Prostate gland (tissue), 2 donors: ENCODE measurements at regions not wholly inside any gene's neighbourhood (a gene's known extent, or its start where the extent isn't known, plus 50 kb on each side); places are given as distances from the start of the nearest gene placed in this dataset.
"Not testable (repeated sequence)": the region's sequence is repeated elsewhere in the genome, so short reads cannot be mapped to it uniquely, and the experiment has no call there.

Source experiments
- DNase-seq: peaks from one replicate; pipeline ENCODE4 v3.0.0-alpha.2; 2019; ENCODE audit warnings: low spot score
- H3K27ac ChIP-seq, 2 donors: fragments of 200-600 bp; sonication (generic); 2 replicates each; pipeline ENCODE4 v1.5.1; 2017 to 2019
- H3K27me3 ChIP-seq: fragments of 200-600 bp; sonication (generic); replicated peaks from 2 replicates; pipeline ENCODE4 v1.5.1; 2019; ENCODE audit not compliant: insufficient read depth
- H3K36me3 ChIP-seq, 2 donors: fragments of 200-600 bp; sonication (generic); 1 replicate in 1 of 2; 2 replicates in 1 of 2; pipeline versions ENCODE4 v1.5.1 to v1.8.1; 2017 to 2019
- H3K4me1 ChIP-seq: fragments of 200-600 bp; sonication (generic); replicated peaks from 2 replicates; pipeline ENCODE4 v1.5.1; 2019
- H3K4me3 ChIP-seq, 2 donors: fragments of 200-600 bp; sonication (generic); 2 replicates each; pipeline ENCODE4 v1.5.1; 2017 to 2019
- H3K9me3 ChIP-seq: fragments of 200-600 bp; sonication (generic); 2 replicates; pipeline ENCODE4 v1.5.1; 2017
- WGBS: methylation state at CpG from one replicate; pipeline ENCODE4 v1.1.5; 2018; 5-methylcytosine and 5-hydroxymethylcytosine counted together
- intact Hi-C: fragments of 100-400 bp; cut with DNase I; formaldehyde crosslinking; loops from one replicate; pipeline ENCODE4 v1.14.2; 2022

- intact Hi-C loops, H3K4me3 ChIP-seq, H3K36me3 ChIP-seq, H3K4me1 ChIP-seq, H3K27me3 ChIP-seq, H3K9me3 ChIP-seq, H3K27ac ChIP-seq, DNase-seq: not testable (repeated sequence)
- WGBS, result 93% methylated on average over 5 of the region's 5 CpGs
These were observed 382.6 kb upstream of the TGIF2LX start for GRCh38 chrX:89539150-89539549.

GRCh38 chrX:89557146-89557545 lies 364.6 kb upstream of the TGIF2LX start:
- DNase-seq, H3K4me1 ChIP-seq, H3K9me3 ChIP-seq, H3K27me3 ChIP-seq, intact Hi-C loops, H3K36me3 ChIP-seq, H3K4me3 ChIP-seq, H3K27ac ChIP-seq: not testable (repeated sequence)
- 70% methylated on average over 3 of the region's 3 CpGs for WGBS

GRCh38 chrX:89562079-89562478 lies 359.6 kb upstream of the TGIF2LX start:
- H3K36me3 ChIP-seq, H3K4me1 ChIP-seq, H3K27me3 ChIP-seq, H3K9me3 ChIP-seq, H3K4me3 ChIP-seq, DNase-seq, intact Hi-C loops, H3K27ac ChIP-seq: not testable (repeated sequence)
- 20% methylated on average over 3 of the region's 4 CpGs for WGBS

- H3K9me3 ChIP-seq, intact Hi-C loops, H3K27ac ChIP-seq, DNase-seq, H3K36me3 ChIP-seq, H3K4me1 ChIP-seq, H3K27me3 ChIP-seq, H3K4me3 ChIP-seq: not testable (repeated sequence)
- WGBS, result no CpG with 5 or more reads among the region's 6 CpGs
These were observed 358.6 kb upstream of the TGIF2LX start for GRCh38 chrX:89563107-89563506.

GRCh38 chrX:89567787-89568186 lies 353.9 kb upstream of the TGIF2LX start:
- H3K27me3 ChIP-seq, H3K4me3 ChIP-seq, H3K9me3 ChIP-seq, DNase-seq, H3K27ac ChIP-seq, H3K36me3 ChIP-seq, H3K4me1 ChIP-seq, intact Hi-C loops: not testable (repeated sequence)

- intact Hi-C loops, H3K4me3 ChIP-seq, H3K4me1 ChIP-seq, H3K36me3 ChIP-seq, H3K27me3 ChIP-seq, H3K9me3 ChIP-seq, DNase-seq, H3K27ac ChIP-seq: not testable (repeated sequence)
- WGBS, result 84% methylated on average over 4 of the region's 4 CpGs
These were observed 339.8 kb upstream of the TGIF2LX start for GRCh38 chrX:89581868-89582267.

GRCh38 chrX:89631858-89632257 lies 289.9 kb upstream of the TGIF2LX start:
- 73% methylated on average over 2 of the region's 2 CpGs for WGBS
- H3K4me3 ChIP-seq, intact Hi-C loops, H3K27ac ChIP-seq, H3K36me3 ChIP-seq, DNase-seq, H3K4me1 ChIP-seq, H3K27me3 ChIP-seq, H3K9me3 ChIP-seq: not testable (repeated sequence)

- 71% methylated on average over 4 of the region's 4 CpGs for WGBS
- intact Hi-C loops, DNase-seq, H3K9me3 ChIP-seq, H3K4me1 ChIP-seq, H3K27me3 ChIP-seq, H3K27ac ChIP-seq, H3K36me3 ChIP-seq, H3K4me3 ChIP-seq: not testable (repeated sequence)
These were observed 285.8 kb upstream of the TGIF2LX start for GRCh38 chrX:89635887-89636286.

- H3K36me3 ChIP-seq, H3K27me3 ChIP-seq, H3K9me3 ChIP-seq, intact Hi-C loops, DNase-seq, H3K27ac ChIP-seq, H3K4me3 ChIP-seq, H3K4me1 ChIP-seq: not testable (repeated sequence)
- 100% methylated on average over 1 of the region's 1 CpG for WGBS
These were observed 263.0 kb upstream of the TGIF2LX start for GRCh38 chrX:89658662-89659061.

- H3K4me3 ChIP-seq, H3K27me3 ChIP-seq, H3K27ac ChIP-seq, intact Hi-C loops, H3K9me3 ChIP-seq, H3K4me1 ChIP-seq, H3K36me3 ChIP-seq, DNase-seq: not testable (repeated sequence)
- no CpG with 5 or more reads among the region's 1 CpG for WGBS
These were observed 215.2 kb upstream of the TGIF2LX start for GRCh38 chrX:89706481-89706880.

- intact Hi-C loops, result not testable (repeated sequence)
These were observed 214.3 kb upstream of the TGIF2LX start for GRCh38 chrX:89707363-89707927.

GRCh38 chrX:89734367-89734766 lies 187.3 kb upstream of the TGIF2LX start:
- intact Hi-C loops, H3K36me3 ChIP-seq, H3K27ac ChIP-seq, DNase-seq, H3K27me3 ChIP-seq, H3K9me3 ChIP-seq, H3K4me3 ChIP-seq, H3K4me1 ChIP-seq: not testable (repeated sequence)
- 92% methylated on average over 10 of the region's 11 CpGs for WGBS

More at GRCh38 chrX:89707363-89707927, 214.3 kb upstream of the TGIF2LX start:
- H3K4me1 ChIP-seq, H3K36me3 ChIP-seq, H3K27ac ChIP-seq, H3K9me3 ChIP-seq, H3K27me3 ChIP-seq, H3K4me3 ChIP-seq, DNase-seq: not testable (repeated sequence)
- WGBS, result no CpG with 5 or more reads among the region's 1 CpG

- H3K27ac ChIP-seq, H3K4me1 ChIP-seq, intact Hi-C loops, H3K27me3 ChIP-seq, DNase-seq, H3K9me3 ChIP-seq, H3K36me3 ChIP-seq, H3K4me3 ChIP-seq: not testable (repeated sequence)
- 74% methylated on average over 4 of the region's 4 CpGs for WGBS
These were observed 165.2 kb upstream of the TGIF2LX start for GRCh38 chrX:89756466-89756865.
